ENCODE measurements at regions not wholly inside any gene's neighbourhood (a gene's known extent, or its start where the extent isn't known, plus 50 kb on each side); places are given as distances from the start of the nearest gene placed in this dataset.
"Not testable (repeated sequence)": the region's sequence is repeated elsewhere in the genome, so short reads cannot be mapped to it uniquely, and the experiment has no call there.

- TF ChIP-seq ESRRG (CRISPR knock-in tag; IDR thresholded peaks at IDR 0.05) (no peak), PPARA (CRISPR knock-in tag; IDR thresholded peaks at IDR 0.05; ENCODE audit: borderline replicate concordance) (no peak), TSHZ2 (CRISPR knock-in tag; IDR thresholded peaks at IDR 0.05) (no peak), RARB (CRISPR knock-in tag; IDR thresholded peaks at IDR 0.05) (no peak), CSDC2 (CRISPR knock-in tag; IDR thresholded peaks at IDR 0.05) (no peak), SNAI2 (CRISPR knock-in tag; IDR thresholded peaks at IDR 0.05) (no peak), TOX (CRISPR knock-in tag; IDR thresholded peaks at IDR 0.05; ENCODE audit: borderline replicate concordance) (no peak), CREB5 (CRISPR knock-in tag; IDR thresholded peaks at IDR 0.05; ENCODE audit: low read depth) (no peak), ARNTL (CRISPR knock-in tag; IDR thresholded peaks at IDR 0.05; ENCODE audit: borderline replicate concordance, low read depth) (no peak)
- TF ChIP-seq, protein P1, sequence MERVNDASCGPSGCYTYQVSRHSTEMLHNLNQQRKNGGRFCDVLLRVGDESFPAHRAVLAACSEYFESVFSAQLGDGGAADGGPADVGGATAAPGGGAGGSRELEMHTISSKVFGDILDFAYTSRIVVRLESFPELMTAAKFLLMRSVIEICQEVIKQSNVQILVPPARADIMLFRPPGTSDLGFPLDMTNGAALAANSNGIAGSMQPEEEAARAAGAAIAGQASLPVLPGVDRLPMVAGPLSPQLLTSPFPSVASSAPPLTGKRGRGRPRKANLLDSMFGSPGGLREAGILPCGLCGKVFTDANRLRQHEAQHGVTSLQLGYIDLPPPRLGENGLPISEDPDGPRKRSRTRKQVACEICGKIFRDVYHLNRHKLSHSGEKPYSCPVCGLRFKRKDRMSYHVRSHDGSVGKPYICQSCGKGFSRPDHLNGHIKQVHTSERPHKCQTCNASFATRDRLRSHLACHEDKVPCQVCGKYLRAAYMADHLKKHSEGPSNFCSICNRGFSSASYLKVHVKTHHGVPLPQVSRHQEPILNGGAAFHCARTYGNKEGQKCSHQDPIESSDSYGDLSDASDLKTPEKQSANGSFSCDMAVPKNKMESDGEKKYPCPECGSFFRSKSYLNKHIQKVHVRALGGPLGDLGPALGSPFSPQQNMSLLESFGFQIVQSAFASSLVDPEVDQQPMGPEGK (CRISPR knock-in tag; IDR thresholded peaks at IDR 0.05; ENCODE audit: borderline replicate concordance), result no peak
- no peak for ATAC-seq
These were observed 142.6 kb downstream of the BRD1 start for GRCh38 chr22:49685116-49685515.

- ATAC-seq, result no peak
- TF ChIP-seq ZNF8 (CRISPR knock-in tag; IDR thresholded peaks at IDR 0.05), result no peak
- no peak for TF ChIP-seq ARNTL (CRISPR knock-in tag; IDR thresholded peaks at IDR 0.05; ENCODE audit: borderline replicate concordance, low read depth)
- TF ChIP-seq CSDC2 (CRISPR knock-in tag; IDR thresholded peaks at IDR 0.05), result no peak
- no peak for TF ChIP-seq OSR1 (CRISPR knock-in tag; IDR thresholded peaks at IDR 0.05)
- TF ChIP-seq RARB (CRISPR knock-in tag; IDR thresholded peaks at IDR 0.05), result no peak
- TF ChIP-seq ZC3H10 (CRISPR knock-in tag; IDR thresholded peaks at IDR 0.05), result no peak
- TF ChIP-seq, protein P1 (CRISPR knock-in tag; IDR thresholded peaks at IDR 0.05; ENCODE audit: borderline replicate concordance), result no peak
These were observed 144.6 kb downstream of the BRD1 start for GRCh38 chr22:49683032-49683431.

- not testable (repeated sequence) for ATAC-seq
These were observed 146.9 kb downstream of the BRD1 start for GRCh38 chr22:49680819-49681218.

DNA sequence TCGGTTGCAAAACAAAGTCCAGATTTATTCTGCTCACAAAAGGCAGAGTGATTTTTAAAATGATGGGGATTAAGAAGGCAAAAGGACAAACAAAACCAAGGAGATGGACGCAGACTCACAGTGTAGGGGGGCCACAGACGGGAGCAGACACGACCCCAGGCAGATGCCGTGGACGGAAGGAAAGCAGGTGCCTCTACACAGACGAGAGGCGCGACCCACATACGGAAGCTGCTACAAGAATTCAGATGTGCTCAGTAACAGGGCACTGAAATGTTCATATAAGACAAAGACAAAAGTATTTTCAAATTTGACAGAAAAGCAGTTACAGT lies 148.9 kb downstream of the BRD1 start:
- no peak for ATAC-seq
- no peak for TF ChIP-seq TOX (CRISPR knock-in tag; IDR thresholded peaks at IDR 0.05; ENCODE audit: borderline replicate concordance)
- no peak for TF ChIP-seq ISL1 (CRISPR knock-in tag; IDR thresholded peaks at IDR 0.05)
- no peak for TF ChIP-seq CSDC2 (CRISPR knock-in tag; IDR thresholded peaks at IDR 0.05)
- TF ChIP-seq CSRNP3 (CRISPR knock-in tag; IDR thresholded peaks at IDR 0.05), result no peak
- no peak for TF ChIP-seq TSHZ2 (CRISPR knock-in tag; IDR thresholded peaks at IDR 0.05)
- TF ChIP-seq, protein P1 (CRISPR knock-in tag; IDR thresholded peaks at IDR 0.05; ENCODE audit: borderline replicate concordance), result no peak
- no peak for TF ChIP-seq GLIS3 (CRISPR knock-in tag; IDR thresholded peaks at IDR 0.05)
- no peak for TF ChIP-seq BACH2 (CRISPR knock-in tag; IDR thresholded peaks at IDR 0.05; ENCODE audit: borderline replicate concordance)
- no peak for TF ChIP-seq TCF4 (CRISPR knock-in tag; IDR thresholded peaks at IDR 0.05; ENCODE audit: borderline replicate concordance)
- TF ChIP-seq ESRRG (CRISPR knock-in tag; IDR thresholded peaks at IDR 0.05), result no peak
- TF ChIP-seq OSR1 (CRISPR knock-in tag; IDR thresholded peaks at IDR 0.05), result no peak
- TF ChIP-seq PPARA (CRISPR knock-in tag; IDR thresholded peaks at IDR 0.05; ENCODE audit: borderline replicate concordance), result no peak
- TF ChIP-seq CREB5 (CRISPR knock-in tag; IDR thresholded peaks at IDR 0.05; ENCODE audit: low read depth), result no peak
- no peak for TF ChIP-seq ZFP30 (CRISPR knock-in tag; IDR thresholded peaks at IDR 0.05)
- TF ChIP-seq ZNF8 (CRISPR knock-in tag; IDR thresholded peaks at IDR 0.05), result no peak
- TF ChIP-seq SNAI2 (CRISPR knock-in tag; IDR thresholded peaks at IDR 0.05), result no peak

Data from SK-N-SH treated with all-trans-retinoic acid at 6 μM for 48 hours (cell line).